Adrenal gland (tissue), 9 donors: ENCODE measurements at regions not wholly inside any gene's neighbourhood (a gene's known extent, or its start where the extent isn't known, plus 50 kb on each side); places are given as distances from the start of the nearest gene placed in this dataset.
"Not testable (repeated sequence)": the region's sequence is repeated elsewhere in the genome, so short reads cannot be mapped to it uniquely, and the experiment has no call there.

Experiments used
- DNase-seq, 7 donors: peaks; one replicate each; pipeline ENCODE4 v3.0.0-alpha.2; 2019 to 2020
- H3K27ac ChIP-seq, 5 donors: fragments of 200-600 bp; sonication (generic) in 4 of 5; 1 replicate in 3 of 5; 2 replicates in 2 of 5; pipeline versions ENCODE4 v1.5.1 to v1.8.0; 2016 to 2020; ENCODE audit warnings: mild to moderate bottlenecking in 1 of 5
- H3K27me3 ChIP-seq: fragments of 200-600 bp; 2 replicates; pipeline ENCODE4 v1.8.0; 2021
- H3K36me3 ChIP-seq, 2 donors: fragments of 200-600 bp; replicated peaks in 1 of 2; 1 replicate in 1 of 2; 2 replicates in 1 of 2; pipeline versions ENCODE4 v1.5.1 to v1.8.0; 2018 to 2022
- H3K4me1 ChIP-seq, 2 donors: fragments of 200-600 bp; replicated peaks in 1 of 2; 1 replicate in 1 of 2; 2 replicates in 1 of 2; pipeline versions ENCODE4 v1.5.1 to v1.8.0; 2018 to 2021
- H3K4me3 ChIP-seq, 4 donors: fragments of 200-600 bp; sonication (generic) in 3 of 4; one replicate each; pipeline ENCODE4 v1.5.1; 2016 to 2018
- H3K9me3 ChIP-seq, 3 donors: fragments of 200-600 bp; sonication (generic) in 1 of 3; replicated peaks in 1 of 3; 1 replicate in 2 of 3; 2 replicates in 1 of 3; pipeline versions ENCODE4 v1.5.1 to v1.8.0; 2016 to 2021
- POLR2A ChIP-seq, 2 donors: fragments of 450-650 bp; IDR thresholded peaks; one replicate each; pipeline ENCODE4 v1.6.1; 2017; ENCODE audit warnings: antibody characterized with exemption in 2 of 2, mild to moderate bottlenecking in 2 of 2, moderate library complexity in 1 of 2
- WGBS, 4 donors: extraction: QIAGEN DNeasy Blood & Tissue Kit in 2 of 4; methylation state at CpG; one replicate each; pipeline versions ENCODE4 v1.1.5 to v1.1.7; 2013 to 2017; 5-methylcytosine and 5-hydroxymethylcytosine counted together
- intact Hi-C, 2 donors: fragments of 100-400 bp; cut with DNase I; formaldehyde crosslinking; loops; one replicate each; pipeline versions ENCODE4 v1.14.1 to v1.15.0; 2022 to 2023
- TF ChIP-seq, protein P1 (sequence below), 6 experiments: fragments of 450-650 bp in 4 of 6; fragments of 200-600 bp in 2 of 6; sonication (generic) in 1 of 6; IDR thresholded peaks; 1 replicate in 5 of 6; 2 replicates in 1 of 6; pipeline versions ENCODE4 v1.5.1 to v1.8.0; 2016 to 2021; ENCODE audit warnings: antibody characterized with exemption in 6 of 6, mild to moderate bottlenecking in 2 of 6, moderate library complexity in 1 of 6
- donor health status: healthy with polysubstance abuse.
- donor health status: Bipolar disorder and iron deficiency.
- donor health status: DM: yes; HTN: yes; CAD: no.
- donor health status: DM: no; HTN: no; CAD: no.
- donor health status: DM: no; HTN: no; CAD: no.

DNA sequence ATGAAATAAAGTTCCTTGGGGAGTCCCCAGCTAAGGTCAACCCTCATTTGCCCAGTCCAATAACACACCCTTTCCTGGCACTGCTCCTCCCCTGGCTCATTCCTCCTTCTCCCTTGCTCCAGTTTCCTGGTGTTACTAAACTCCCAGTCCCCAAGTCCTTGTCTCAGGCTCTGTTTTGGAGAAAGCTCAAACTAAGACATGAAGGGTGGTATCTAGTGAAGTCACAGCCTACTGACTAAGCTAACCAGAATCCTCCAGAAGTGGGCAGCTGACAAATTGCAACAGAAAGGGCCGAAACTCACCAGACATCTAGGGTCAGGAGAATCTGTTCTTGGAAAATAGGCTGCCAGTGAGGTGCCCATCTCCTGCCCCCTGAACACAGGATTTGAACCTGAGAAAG is 118.7 kb upstream of the NEK6 start:
- DNase-seq: peak in 1 of 7 donors; percentile 15
- H3K27me3 ChIP-seq: no peaks in the 10 kb centered on the region
- 81 to 100% (median 95%) methylated on average over 1 of the region's 1 CpG for WGBS, 4 donors
- H3K9me3 ChIP-seq: no peaks in the 10 kb centered on the region
- TF ChIP-seq, protein P1, sequence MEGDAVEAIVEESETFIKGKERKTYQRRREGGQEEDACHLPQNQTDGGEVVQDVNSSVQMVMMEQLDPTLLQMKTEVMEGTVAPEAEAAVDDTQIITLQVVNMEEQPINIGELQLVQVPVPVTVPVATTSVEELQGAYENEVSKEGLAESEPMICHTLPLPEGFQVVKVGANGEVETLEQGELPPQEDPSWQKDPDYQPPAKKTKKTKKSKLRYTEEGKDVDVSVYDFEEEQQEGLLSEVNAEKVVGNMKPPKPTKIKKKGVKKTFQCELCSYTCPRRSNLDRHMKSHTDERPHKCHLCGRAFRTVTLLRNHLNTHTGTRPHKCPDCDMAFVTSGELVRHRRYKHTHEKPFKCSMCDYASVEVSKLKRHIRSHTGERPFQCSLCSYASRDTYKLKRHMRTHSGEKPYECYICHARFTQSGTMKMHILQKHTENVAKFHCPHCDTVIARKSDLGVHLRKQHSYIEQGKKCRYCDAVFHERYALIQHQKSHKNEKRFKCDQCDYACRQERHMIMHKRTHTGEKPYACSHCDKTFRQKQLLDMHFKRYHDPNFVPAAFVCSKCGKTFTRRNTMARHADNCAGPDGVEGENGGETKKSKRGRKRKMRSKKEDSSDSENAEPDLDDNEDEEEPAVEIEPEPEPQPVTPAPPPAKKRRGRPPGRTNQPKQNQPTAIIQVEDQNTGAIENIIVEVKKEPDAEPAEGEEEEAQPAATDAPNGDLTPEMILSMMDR (IDR thresholded peaks at IDR 0.05): no peak
- TF ChIP-seq POLR2A (IDR thresholded peaks at IDR 0.05): no peak
- no peak overlapping the region for H3K27ac ChIP-seq
- H3K36me3 ChIP-seq: no peaks in the 10 kb centered on the region
- H3K4me1 ChIP-seq: no peaks in the 10 kb centered on the region
- no peak overlapping the region for H3K4me3 ChIP-seq
- intact Hi-C loops: no loop called here

DNA sequence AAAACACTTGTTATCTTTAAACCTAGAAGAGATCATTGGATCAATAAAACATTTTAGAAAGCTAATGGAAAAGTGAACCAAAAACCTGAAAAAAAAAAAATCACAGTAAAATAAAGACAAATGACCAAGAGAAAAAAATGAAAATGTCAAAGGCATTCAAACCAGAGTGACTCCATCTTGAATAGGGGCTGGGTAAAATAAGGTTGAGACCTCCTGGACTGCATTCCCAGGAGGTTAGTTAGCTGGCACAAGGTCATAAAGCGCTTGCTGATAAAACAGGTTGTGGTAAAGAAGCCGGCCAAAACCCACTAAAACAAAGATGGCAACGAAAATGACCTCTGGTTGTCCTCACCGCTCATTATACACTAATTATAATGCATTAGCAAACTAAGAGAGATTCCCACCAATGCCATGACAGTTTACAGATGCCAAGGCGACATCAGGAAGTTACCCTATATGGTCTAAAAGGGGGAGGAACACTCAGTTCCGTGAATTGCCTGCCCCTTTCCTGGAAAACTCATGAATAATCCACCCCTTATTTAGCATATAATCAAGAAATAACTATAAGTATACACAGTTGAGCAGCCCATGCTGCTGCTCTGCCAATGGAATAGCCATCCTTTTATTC is 116.7 kb upstream of the NEK6 start:
- intact Hi-C loops: no loop called here
- H3K4me1 ChIP-seq: no peaks in the 10 kb centered on the region
- no peaks in the 10 kb centered on the region for H3K9me3 ChIP-seq
- H3K27ac ChIP-seq: no peak overlapping the region
- 70 to 86% (median 81%) methylated on average over 6 of the region's 6 CpGs for WGBS, 4 donors
- DNase-seq: peak in 1 of 7 donors; percentile 11
- H3K4me3 ChIP-seq: no peak overlapping the region
- TF ChIP-seq, protein P1 (IDR thresholded peaks at IDR 0.05): no peak
- TF ChIP-seq POLR2A (IDR thresholded peaks at IDR 0.05): no peak
- no peaks in the 10 kb centered on the region for H3K36me3 ChIP-seq
- no peaks in the 10 kb centered on the region for H3K27me3 ChIP-seq

DNA sequence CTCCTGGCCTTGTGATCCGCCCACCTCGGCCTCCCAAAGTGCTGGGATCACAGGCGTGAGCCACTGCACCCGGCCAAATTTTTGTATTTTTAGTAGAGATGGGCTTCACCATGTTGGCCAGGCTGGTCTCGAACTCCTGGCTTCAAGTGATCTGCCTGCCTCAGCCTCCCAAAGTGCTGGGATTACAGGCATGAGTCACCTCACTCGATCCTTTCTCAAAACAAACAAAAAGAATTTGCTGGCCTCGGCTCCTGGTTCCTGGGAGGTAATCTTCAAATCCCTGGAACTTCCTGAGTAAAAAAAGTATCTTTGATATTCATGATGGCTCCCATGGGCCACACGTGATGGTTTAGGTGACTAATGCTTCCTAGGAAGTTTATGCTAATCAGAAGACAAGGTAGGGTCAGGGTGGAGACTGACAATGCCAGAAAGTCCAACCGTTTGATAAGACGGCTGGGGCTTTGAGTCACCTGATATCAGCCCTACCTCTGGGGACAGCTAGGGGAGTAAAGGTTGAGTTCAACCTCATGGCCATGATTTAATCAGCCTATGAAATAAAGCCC is 113.1 kb upstream of the NEK6 start:
- 56 to 64% (median 58%) methylated on average over 10 of the region's 10 CpGs for WGBS, 4 donors

DNA sequence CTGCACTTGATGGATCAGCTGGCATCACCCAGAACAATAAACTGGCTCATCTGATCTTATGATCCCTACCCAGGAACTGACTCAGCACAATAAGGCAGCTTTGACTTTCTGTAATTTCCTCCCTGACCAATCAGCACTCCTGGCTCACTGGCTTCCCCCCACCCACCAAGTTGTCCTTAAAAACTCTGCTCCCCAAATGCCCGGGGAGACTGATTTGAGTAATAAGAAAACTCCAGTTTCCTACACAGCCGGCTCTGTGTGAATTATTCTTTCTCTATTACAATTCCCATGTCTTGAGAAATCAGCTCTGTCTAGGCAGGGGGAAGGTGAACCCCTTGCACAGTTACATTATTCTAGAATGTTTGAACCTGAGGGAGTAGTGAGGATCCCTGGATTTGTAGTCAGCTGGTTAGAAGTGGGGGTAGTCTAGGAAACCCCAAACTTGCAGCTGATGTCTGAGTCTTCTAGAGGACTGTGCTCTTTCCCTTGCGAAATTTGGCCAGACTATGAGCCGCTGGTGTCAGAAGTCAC is 111.7 kb upstream of the NEK6 start:
- WGBS, 4 donors: 79 to 91% (median 82%) methylated on average over 4 of the region's 4 CpGs
- TF ChIP-seq POLR2A (IDR thresholded peaks at IDR 0.05): no peak
- TF ChIP-seq, protein P1 (IDR thresholded peaks at IDR 0.05): no peak
- no peak overlapping the region for H3K4me3 ChIP-seq
- intact Hi-C loops: no loop called here
- no peak for DNase-seq
- no peaks in the 10 kb centered on the region for H3K4me1 ChIP-seq
- no peaks in the 10 kb centered on the region for H3K36me3 ChIP-seq
- H3K27me3 ChIP-seq: peaks cover 5% of the 10 kb centered on the region
- no peak overlapping the region for H3K27ac ChIP-seq
- no peaks in the 10 kb centered on the region for H3K9me3 ChIP-seq

More for the DNA sequence above, 113.1 kb upstream of the NEK6 start:
- H3K36me3 ChIP-seq, DNase-seq, H3K27me3 ChIP-seq, intact Hi-C loops, H3K4me1 ChIP-seq, H3K27ac ChIP-seq, H3K9me3 ChIP-seq, H3K4me3 ChIP-seq: not testable (repeated sequence)

DNA sequence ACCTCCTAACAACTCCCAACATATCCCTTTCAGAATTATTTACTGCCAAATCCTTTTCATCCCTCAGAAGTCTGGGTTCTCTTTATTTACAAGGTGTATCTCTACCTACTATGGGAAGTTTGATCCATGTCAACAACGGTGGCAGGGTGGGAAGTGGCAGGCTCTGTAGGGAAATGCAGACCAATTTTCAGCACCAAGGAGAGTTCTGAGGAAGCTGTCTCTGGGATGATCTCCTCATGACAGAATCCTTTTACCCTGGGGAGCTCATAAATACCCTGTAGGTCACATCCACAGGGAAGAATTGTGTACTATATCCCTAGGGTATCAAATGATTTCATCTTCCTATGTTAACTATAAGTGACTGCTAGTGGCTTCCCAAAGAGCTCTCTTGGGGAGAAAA is 107.8 kb upstream of the NEK6 start:
- H3K27ac ChIP-seq: no peak overlapping the region
- intact Hi-C loops: no loop called here
- H3K27me3 ChIP-seq: peaks cover 5% of the 10 kb centered on the region
- DNase-seq: no peak
- 25 to 62% (median 41%) methylated on average over 1 of the region's 1 CpG for WGBS, 4 donors
- no peak for TF ChIP-seq POLR2A (IDR thresholded peaks at IDR 0.05)
- TF ChIP-seq, protein P1 (IDR thresholded peaks at IDR 0.05): no peak
- no peaks in the 10 kb centered on the region for H3K4me1 ChIP-seq
- H3K36me3 ChIP-seq: no peaks in the 10 kb centered on the region
- H3K4me3 ChIP-seq: no peak overlapping the region
- H3K9me3 ChIP-seq: no peaks in the 10 kb centered on the region
